Mesendoderm (in vitro differentiated cells): ENCODE measurements at regions not wholly inside any gene's neighbourhood (a gene's known extent, or its start where the extent isn't known, plus 50 kb on each side); places are given as distances from the start of the nearest gene placed in this dataset.

ENCODE experiments used
- DNase-seq: peaks from one replicate; pipeline ENCODE4 v3.0.0; 2013
- H2AK5ac ChIP-seq: 2 replicates; pipeline ENCODE4 v1.6.1; 2013; ENCODE audit warnings: low read length, inconsistent platforms
- H2BK120ac ChIP-seq: 2 replicates; pipeline ENCODE4 v1.6.1; 2013; ENCODE audit warnings: low read depth, mild to moderate bottlenecking, low read length, moderate library complexity, mixed read lengths
- H2BK15ac ChIP-seq: replicated peaks from 2 replicates; pipeline ENCODE4 v1.6.1; 2013; ENCODE audit warnings: low read depth, mild to moderate bottlenecking, moderate library complexity
- H2BK5ac ChIP-seq: 2 replicates; pipeline ENCODE4 v1.6.1; 2013; ENCODE audit warnings: low read length, inconsistent platforms
- H3K18ac ChIP-seq: 2 replicates; pipeline ENCODE4 v1.6.1; 2013; ENCODE audit warnings: mild to moderate bottlenecking, low read length, mixed read lengths
- H3K23ac ChIP-seq: one replicate; pipeline ENCODE4 v1.6.1; 2013; ENCODE audit warnings: low read length
- H3K27ac ChIP-seq: 2 replicates; pipeline ENCODE4 v1.5.1; 2013; ENCODE audit warnings: low read depth, mild to moderate bottlenecking, inconsistent platforms, low read length, moderate library complexity
- H3K27me3 ChIP-seq: 2 replicates; pipeline ENCODE4 v1.6.1; 2013; ENCODE audit warnings: low read length, control low read depth, mild to moderate bottlenecking, inconsistent platforms; ENCODE audit not compliant: insufficient read depth, poor library complexity
- H3K36me3 ChIP-seq: 2 replicates; pipeline ENCODE4 v1.6.1; 2013; ENCODE audit warnings: low read length, inconsistent platforms; ENCODE audit not compliant: control insufficient read depth, insufficient read depth
- H3K4ac ChIP-seq: one replicate; pipeline ENCODE4 v1.6.1; 2013; ENCODE audit warnings: low read depth, mild to moderate bottlenecking, low read length, moderate library complexity
- H3K4me1 ChIP-seq: 2 replicates; pipeline ENCODE4 v1.6.1; 2013; ENCODE audit warnings: low read depth, low read length, inconsistent platforms; ENCODE audit not compliant: control insufficient read depth
- H3K4me2 ChIP-seq: 2 replicates; pipeline ENCODE4 v1.6.1; 2013; ENCODE audit warnings: low read length
- H3K4me3 ChIP-seq: 2 replicates; pipeline ENCODE4 v1.5.1; 2013; ENCODE audit warnings: mild to moderate bottlenecking, low read length
- H3K56ac ChIP-seq: one replicate; pipeline ENCODE4 v1.6.1; 2013; ENCODE audit warnings: low read length
- H3K79me1 ChIP-seq: 2 replicates; pipeline ENCODE4 v1.6.1; 2013; ENCODE audit warnings: low read length, inconsistent platforms
- H3K79me2 ChIP-seq: 2 replicates; pipeline ENCODE4 v1.6.1; 2013; ENCODE audit warnings: mild to moderate bottlenecking, low read length; ENCODE audit not compliant: control insufficient read depth, insufficient read depth
- H3K9ac ChIP-seq: 2 replicates; pipeline ENCODE4 v1.6.1; 2013; ENCODE audit warnings: low read length, inconsistent platforms
- H4K5ac ChIP-seq: one replicate; pipeline ENCODE4 v1.6.1; 2013; ENCODE audit warnings: low read length
- H4K8ac ChIP-seq: one replicate; pipeline ENCODE4 v1.6.1; 2013; ENCODE audit warnings: low read depth, mild to moderate bottlenecking, control low read depth, low read length, moderate library complexity
- WGBS: extraction: QIAGEN DNeasy Blood & Tissue Kit; methylation state at CpG from one replicate; pipeline ENCODE4 v1.1.7; 2013; ENCODE audit warnings: low lambda C conversion rate, missing lambda C conversion rate; ENCODE audit not compliant: insufficient coverage; ENCODE audit errors: extremely low coverage; 5-methylcytosine and 5-hydroxymethylcytosine counted together

DNA sequence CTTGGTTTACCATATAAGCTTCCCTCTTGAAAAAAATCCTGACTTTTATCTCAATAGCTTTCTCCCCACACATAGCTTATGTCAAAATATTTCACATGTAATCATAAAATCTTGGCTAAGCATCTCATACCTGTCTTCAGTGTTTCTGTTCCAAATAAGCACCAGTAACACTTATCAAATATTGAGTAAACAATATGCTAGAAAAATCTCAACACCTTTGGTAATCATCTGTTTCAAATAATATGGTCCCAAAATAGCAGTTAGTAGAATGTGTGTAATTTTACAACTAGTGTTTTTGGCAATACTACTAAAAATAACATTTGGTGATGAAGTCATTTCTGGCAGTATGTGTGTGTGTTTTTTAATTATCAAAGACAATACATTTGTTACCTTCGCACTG lies 2138.2 kb downstream of the PCDH7 start:
- Histone ChIP-seq H4K5ac (no peak overlapping the region), H3K36me3 (no peaks in the 10 kb centered on the region), H2BK5ac (no peak overlapping the region), H4K8ac (no peak overlapping the region), H3K27ac (no peak overlapping the region), H3K23ac (no peak overlapping the region), H3K56ac (no peak overlapping the region), H3K27me3 (no peaks in the 10 kb centered on the region), H3K4me2 (no peak overlapping the region), H3K4me3 (no peak overlapping the region), H2AK5ac (no peak overlapping the region), H3K4me1 (no peaks in the 10 kb centered on the region), H3K79me2 (no peaks in the 10 kb centered on the region), H2BK15ac (no peak overlapping the region), H3K9ac (no peak overlapping the region), H3K18ac (no peak overlapping the region), H3K4ac (no peak overlapping the region), H3K79me1 (no peaks in the 10 kb centered on the region), H2BK120ac (no peak overlapping the region)
- no peak for DNase-seq
- WGBS = no CpG with 5 or more reads among the region's 1 CpG

GRCh38 chr4:32858971-32859370 lies 2138.8 kb downstream of the PCDH7 start:
- H4K8ac ChIP-seq = no peak overlapping the region
- no peaks in the 10 kb centered on the region for H3K79me1 ChIP-seq
- no peak for DNase-seq
- no peak overlapping the region for H3K9ac ChIP-seq
- no peak overlapping the region for H2BK15ac ChIP-seq
- H2AK5ac ChIP-seq = no peak overlapping the region
- H3K18ac ChIP-seq = no peak overlapping the region
- H2BK5ac ChIP-seq = no peak overlapping the region
- H3K4ac ChIP-seq = no peak overlapping the region
- no peaks in the 10 kb centered on the region for H3K27me3 ChIP-seq
- no peak overlapping the region for H4K5ac ChIP-seq
- no peak overlapping the region for H3K4me3 ChIP-seq
- no peaks in the 10 kb centered on the region for H3K79me2 ChIP-seq
- no peak overlapping the region for H3K27ac ChIP-seq
- H3K23ac ChIP-seq = no peak overlapping the region
- H3K4me2 ChIP-seq = no peak overlapping the region
- no peaks in the 10 kb centered on the region for H3K4me1 ChIP-seq
- H3K56ac ChIP-seq = no peak overlapping the region
- H2BK120ac ChIP-seq = no peak overlapping the region
- H3K36me3 ChIP-seq = no peaks in the 10 kb centered on the region
- WGBS = no CpG with 5 or more reads among the region's 2 CpGs

- H3K79me2 ChIP-seq = no peaks in the 10 kb centered on the region
- no peak overlapping the region for H2BK5ac ChIP-seq
- H3K18ac ChIP-seq = no peak overlapping the region
- WGBS = no CpG with 5 or more reads among the region's 3 CpGs
- no peak overlapping the region for H3K4me3 ChIP-seq
- no peak overlapping the region for H4K8ac ChIP-seq
- H3K27me3 ChIP-seq = no peaks in the 10 kb centered on the region
- no peak overlapping the region for H3K4ac ChIP-seq
- no peak overlapping the region for H2BK120ac ChIP-seq
- DNase-seq = peak; percentile 22
- H3K4me1 ChIP-seq = no peaks in the 10 kb centered on the region
- no peak overlapping the region for H3K9ac ChIP-seq
- no peaks in the 10 kb centered on the region for H3K79me1 ChIP-seq
- H3K27ac ChIP-seq = no peak overlapping the region
- no peak overlapping the region for H2BK15ac ChIP-seq
- H3K23ac ChIP-seq = no peak overlapping the region
- H2AK5ac ChIP-seq = no peak overlapping the region
- no peak overlapping the region for H4K5ac ChIP-seq
- H3K4me2 ChIP-seq = no peak overlapping the region
- H3K36me3 ChIP-seq = no peaks in the 10 kb centered on the region
- H3K56ac ChIP-seq = no peak overlapping the region
Measured at GRCh38 chr4:32864713-32865351, 2144.7 kb downstream of the PCDH7 start.

- DNase-seq = no peak
- H3K79me1 ChIP-seq = no peaks in the 10 kb centered on the region
- H3K56ac ChIP-seq = no peak overlapping the region
- H3K27ac ChIP-seq = no peak overlapping the region
- no peak overlapping the region for H3K4ac ChIP-seq
- no peak overlapping the region for H3K4me3 ChIP-seq
- H3K9ac ChIP-seq = no peak overlapping the region
- H2BK15ac ChIP-seq = no peak overlapping the region
- no peak overlapping the region for H4K8ac ChIP-seq
- H3K36me3 ChIP-seq = no peaks in the 10 kb centered on the region
- H3K23ac ChIP-seq = no peak overlapping the region
- no peaks in the 10 kb centered on the region for H3K4me1 ChIP-seq
- H3K79me2 ChIP-seq = no peaks in the 10 kb centered on the region
- H2BK5ac ChIP-seq = no peak overlapping the region
- H3K18ac ChIP-seq = no peak overlapping the region
- WGBS = no CpG with 5 or more reads among the region's 5 CpGs
- H3K27me3 ChIP-seq = no peaks in the 10 kb centered on the region
- no peak overlapping the region for H2AK5ac ChIP-seq
- no peak overlapping the region for H2BK120ac ChIP-seq
- H3K4me2 ChIP-seq = no peak overlapping the region
- no peak overlapping the region for H4K5ac ChIP-seq
Measured at GRCh38 chr4:32876546-32876945, 2156.4 kb downstream of the PCDH7 start.

GRCh38 chr4:32879913-32880312 lies 2159.7 kb downstream of the PCDH7 start:
- no CpG with 5 or more reads among the region's 1 CpG for WGBS
- no peak overlapping the region for H3K4ac ChIP-seq

DNA sequence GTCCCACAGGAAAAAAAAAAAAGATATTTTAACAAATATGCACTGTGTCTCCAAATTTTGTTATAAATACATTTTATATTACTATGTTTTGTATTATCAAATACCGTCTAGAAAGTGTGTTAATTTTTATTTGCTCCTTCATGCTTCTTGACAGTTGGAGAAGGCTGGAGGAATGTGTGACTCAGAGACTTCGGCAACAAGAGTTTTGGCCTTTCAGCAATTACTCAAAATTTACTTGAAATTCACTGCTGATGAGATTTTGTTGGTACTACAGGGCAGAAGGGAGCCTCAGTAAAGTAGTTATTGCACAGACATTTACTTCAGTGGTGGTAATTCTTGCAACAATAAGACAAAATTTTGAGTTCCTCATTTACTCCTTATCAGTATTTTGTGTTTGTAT lies 2164.0 kb downstream of the PCDH7 start:
- Histone ChIP-seq H3K4me3 (no peak overlapping the region), H3K4ac (no peak overlapping the region), H3K9ac (no peak overlapping the region), H3K79me2 (no peaks in the 10 kb centered on the region), H2BK15ac (no peak overlapping the region), H4K8ac (no peak overlapping the region), H3K79me1 (no peaks in the 10 kb centered on the region), H4K5ac (no peak overlapping the region), H3K56ac (no peak overlapping the region), H3K27ac (no peak overlapping the region), H2BK120ac (no peak overlapping the region), H3K27me3 (no peaks in the 10 kb centered on the region), H3K23ac (no peak overlapping the region), H3K36me3 (no peaks in the 10 kb centered on the region), H2AK5ac (no peak overlapping the region), H3K4me1 (no peaks in the 10 kb centered on the region), H3K4me2 (no peak overlapping the region), H3K18ac (no peak overlapping the region), H2BK5ac (no peak overlapping the region)
- peak; percentile 1 for DNase-seq
- no CpG with 5 or more reads among the region's 2 CpGs for WGBS

More at GRCh38 chr4:32879913-32880312, 2159.7 kb downstream of the PCDH7 start:
- Histone ChIP-seq H4K8ac (no peak overlapping the region), H3K79me1 (no peaks in the 10 kb centered on the region), H3K4me1 (no peaks in the 10 kb centered on the region), H2BK15ac (no peak overlapping the region), H4K5ac (no peak overlapping the region), H2BK120ac (no peak overlapping the region), H3K36me3 (no peaks in the 10 kb centered on the region), H3K27ac (no peak overlapping the region), H2BK5ac (no peak overlapping the region), H3K18ac (no peak overlapping the region), H3K79me2 (no peaks in the 10 kb centered on the region), H3K23ac (no peak overlapping the region), H3K4me2 (no peak overlapping the region), H2AK5ac (no peak overlapping the region), H3K9ac (no peak overlapping the region), H3K27me3 (no peaks in the 10 kb centered on the region), H3K4me3 (no peak overlapping the region), H3K56ac (no peak overlapping the region)
- DNase-seq = no peak
